Activated B cell treated with CpG ODN at 0.5 μM for 24 hours (primary cell): ENCODE measurements at regions not wholly inside any gene's neighbourhood (a gene's known extent, or its start where the extent isn't known, plus 50 kb on each side); places are given as distances from the start of the nearest gene placed in this dataset.

ENCODE experiments used
- ATAC-seq: fragments of 200-7000 bp; cut with Tn5 transposase; one replicate; pipeline ENCODE4 v1.10.0; 2021; ENCODE audit warnings: low read depth, mild to moderate bottlenecking, moderate library complexity
- CTCF ChIA-PET: fragments of 350-600 bp; sonication (Branson Sonifier 250); formaldehyde crosslinking; loops from one replicate; lab custom pipeline; 2021; ENCODE audit warnings: antibody characterized with exemption; lab: Charles Lee
- POLR2A ChIA-PET: fragments of 350-600 bp; sonication (Branson Sonifier 250); formaldehyde crosslinking; loops from one replicate; lab custom pipeline; 2021; ENCODE audit warnings: antibody characterized with exemption; lab: Charles Lee
- DNase-seq: peaks from one replicate; pipeline ENCODE4 v3.0.0; 2022
- H3K27ac Mint-ChIP-seq: one replicate; pipeline ENCODE4 v1.8.0; 2020; ENCODE audit warnings: mixed read lengths
- H3K27me3 Mint-ChIP-seq: one replicate; pipeline ENCODE4 v1.8.0; 2021; ENCODE audit warnings: mixed read lengths
- H3K36me3 Mint-ChIP-seq: one replicate; pipeline ENCODE4 v1.8.0; 2021; ENCODE audit warnings: low read depth, mixed read lengths
- H3K4me1 Mint-ChIP-seq: one replicate; pipeline ENCODE4 v1.8.0; 2021; ENCODE audit warnings: mixed read lengths
- H3K4me3 Mint-ChIP-seq: one replicate; pipeline ENCODE4 v1.8.0; 2020; ENCODE audit warnings: mild to moderate bottlenecking, mixed read lengths
- H3K9me3 Mint-ChIP-seq: one replicate; pipeline ENCODE4 v1.8.0; 2020; ENCODE audit warnings: mixed read lengths
- intact Hi-C: fragments of 100-400 bp; cut with micrococcal nuclease; formaldehyde crosslinking; loops from one replicate; pipeline ENCODE4 v1.15.1; 2024
- TF ChIP-seq, protein P1 (sequence below): fragments of 200-600 bp; IDR thresholded peaks from one replicate; pipeline ENCODE4 v1.8.0; 2022; ENCODE audit warnings: antibody characterized with exemption, mild to moderate bottlenecking

- ATAC-seq (no peak), DNase-seq (no peak)
- H3K4me3 Mint-ChIP-seq: no peak overlapping the region
- ChIA-PET POLR2A (no interaction called here), CTCF (no interaction called here)
- peaks cover 14% of the 10 kb centered on the region for H3K36me3 Mint-ChIP-seq
- TF ChIP-seq, protein P1, sequence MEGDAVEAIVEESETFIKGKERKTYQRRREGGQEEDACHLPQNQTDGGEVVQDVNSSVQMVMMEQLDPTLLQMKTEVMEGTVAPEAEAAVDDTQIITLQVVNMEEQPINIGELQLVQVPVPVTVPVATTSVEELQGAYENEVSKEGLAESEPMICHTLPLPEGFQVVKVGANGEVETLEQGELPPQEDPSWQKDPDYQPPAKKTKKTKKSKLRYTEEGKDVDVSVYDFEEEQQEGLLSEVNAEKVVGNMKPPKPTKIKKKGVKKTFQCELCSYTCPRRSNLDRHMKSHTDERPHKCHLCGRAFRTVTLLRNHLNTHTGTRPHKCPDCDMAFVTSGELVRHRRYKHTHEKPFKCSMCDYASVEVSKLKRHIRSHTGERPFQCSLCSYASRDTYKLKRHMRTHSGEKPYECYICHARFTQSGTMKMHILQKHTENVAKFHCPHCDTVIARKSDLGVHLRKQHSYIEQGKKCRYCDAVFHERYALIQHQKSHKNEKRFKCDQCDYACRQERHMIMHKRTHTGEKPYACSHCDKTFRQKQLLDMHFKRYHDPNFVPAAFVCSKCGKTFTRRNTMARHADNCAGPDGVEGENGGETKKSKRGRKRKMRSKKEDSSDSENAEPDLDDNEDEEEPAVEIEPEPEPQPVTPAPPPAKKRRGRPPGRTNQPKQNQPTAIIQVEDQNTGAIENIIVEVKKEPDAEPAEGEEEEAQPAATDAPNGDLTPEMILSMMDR: no peak
- no peak overlapping the region for H3K27ac Mint-ChIP-seq
- peaks cover 27% of the 10 kb centered on the region for H3K4me1 Mint-ChIP-seq
- H3K9me3 Mint-ChIP-seq: peaks cover 15% of the 10 kb centered on the region
- H3K27me3 Mint-ChIP-seq: no peaks in the 10 kb centered on the region
- intact Hi-C loops: no loop called here
Measured at GRCh38 chr2:144249035-144249637, 270.8 kb downstream of the ZEB2 start.

GRCh38 chr2:144248350-144249034, 271.4 kb downstream of the ZEB2 start:
- Mint-ChIP-seq H3K27ac (no peak overlapping the region), H3K4me1 (peaks cover 32% of the 10 kb centered on the region), H3K36me3 (peaks cover 12% of the 10 kb centered on the region), H3K4me3 (no peak overlapping the region), H3K9me3 (peaks cover 14% of the 10 kb centered on the region), H3K27me3 (no peaks in the 10 kb centered on the region)
- ChIA-PET CTCF (no interaction called here), POLR2A (no interaction called here)
- DNase-seq (no peak), ATAC-seq (no peak)
- TF ChIP-seq, protein P1: no peak
- intact Hi-C loops: no loop called here

DNA sequence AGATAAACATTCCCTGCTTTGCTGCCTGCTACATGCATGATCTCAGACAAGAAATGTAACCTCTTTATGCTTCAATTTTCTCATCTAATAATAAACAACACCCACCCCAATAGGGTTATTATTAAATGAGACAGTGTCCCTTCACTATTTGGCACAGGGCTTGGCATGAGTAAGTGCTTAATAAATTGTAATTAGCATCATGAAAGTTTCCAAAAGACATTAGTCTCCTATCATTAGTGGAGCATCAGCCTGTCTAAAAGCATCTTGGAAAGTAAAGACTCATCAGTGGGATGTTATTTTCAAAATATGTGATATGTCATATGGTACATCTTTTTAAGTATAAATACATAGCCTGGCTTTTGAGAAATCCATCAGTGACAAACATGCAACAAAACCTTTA, 275.0 kb downstream of the ZEB2 start:
- TF ChIP-seq, protein P1: no peak
- ATAC-seq: no peak
- intact Hi-C loops: loop anchor here (5.0 kb wide), 2 partner anchors 77 to 137 kb away; no protein-coding TSS in a partner anchor
- ChIA-PET POLR2A (no interaction called here), CTCF (no interaction called here)
- no peak for DNase-seq
- Mint-ChIP-seq H3K4me1 (peaks cover 63% of the 10 kb centered on the region), H3K27me3 (no peaks in the 10 kb centered on the region), H3K36me3 (peaks cover 2% of the 10 kb centered on the region), H3K9me3 (peaks cover 2% of the 10 kb centered on the region), H3K4me3 (no peak overlapping the region), H3K27ac (no peak overlapping the region)

- peaks cover 2% of the 10 kb centered on the region for H3K36me3 Mint-ChIP-seq
- CTCF ChIA-PET: no interaction called here
- H3K4me1 Mint-ChIP-seq: peaks cover 74% of the 10 kb centered on the region
- intact Hi-C loops: loop anchor here (5.0 kb wide), 2 partner anchors 80 to 140 kb away; no protein-coding TSS in a partner anchor
- H3K4me3 Mint-ChIP-seq: no peak overlapping the region
- ATAC-seq: no peak
- peaks cover 2% of the 10 kb centered on the region for H3K9me3 Mint-ChIP-seq
- TF ChIP-seq, protein P1: no peak
- H3K27me3 Mint-ChIP-seq: no peaks in the 10 kb centered on the region
- peak overlapping the region; percentile 93 for H3K27ac Mint-ChIP-seq
- POLR2A ChIA-PET: interaction anchor here (0.6 to 2.7 kb wide), 3 partner anchors 59 to 269 kb away, joined by 4 to 9 read pairs (median 5); a partner anchor contains a TSS
- no peak for DNase-seq
Measured at GRCh38 chr2:144242311-144242710, 277.6 kb downstream of the ZEB2 start.

DNA sequence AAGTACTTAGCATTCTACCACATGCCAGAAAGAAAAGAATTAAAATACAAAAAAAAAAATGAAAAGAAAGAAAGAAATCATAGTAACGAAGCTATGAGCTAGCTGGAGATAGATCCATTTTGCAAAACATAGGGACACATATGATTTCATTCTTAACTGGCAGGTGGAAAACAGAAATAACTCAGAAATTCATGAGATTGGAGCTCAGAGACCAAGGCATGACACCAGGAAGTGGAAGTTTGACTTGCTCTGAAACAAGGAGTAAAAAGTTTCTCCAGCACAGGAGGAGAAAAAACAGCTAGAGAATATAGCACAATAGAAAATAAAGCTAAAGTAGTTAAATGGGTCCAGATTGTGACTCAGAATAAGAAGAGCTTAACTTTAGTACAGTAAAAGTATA, 278.1 kb downstream of the ZEB2 start:
- intact Hi-C loops: loop anchor here (2.0 to 5.0 kb wide), 4 partner anchors 15 to 140 kb away; no protein-coding TSS in a partner anchor

More for the DNA sequence above, 278.1 kb downstream of the ZEB2 start:
- TF ChIP-seq, protein P1: no peak
- peaks cover 2% of the 10 kb centered on the region for H3K9me3 Mint-ChIP-seq
- CTCF ChIA-PET: no interaction called here
- H3K4me3 Mint-ChIP-seq: no peak overlapping the region
- DNase-seq (no peak), ATAC-seq (no peak)
- peaks cover 2% of the 10 kb centered on the region for H3K36me3 Mint-ChIP-seq
- POLR2A ChIA-PET: interaction anchor here (1.1 to 2.7 kb wide), 3 partner anchors 10 to 91 kb away, joined by 4 to 9 read pairs (median 4); a partner anchor contains a TSS
- H3K4me1 Mint-ChIP-seq: peaks cover 74% of the 10 kb centered on the region
- peak overlapping the region; percentile 93 for H3K27ac Mint-ChIP-seq
- no peaks in the 10 kb centered on the region for H3K27me3 Mint-ChIP-seq
